WTC11 (cell line): ENCODE measurements at regions not wholly inside any gene's neighbourhood (a gene's known extent, or its start where the extent isn't known, plus 50 kb on each side); places are given as distances from the start of the nearest gene placed in this dataset.

Experiments used
- ATAC-seq: fragments of 200-7000 bp; cut with Tn5 transposase; 2 replicates; pipeline ENCODE4 v1.10.0; 2021; ENCODE audit warnings: mild to moderate bottlenecking, moderate library complexity
- CTCF ChIA-PET: fragments of 300-600 bp; sonication (Branson Sonifier 250); formaldehyde crosslinking; loops from one replicate; lab custom pipeline; 2021; ENCODE audit warnings: antibody characterized with exemption; lab: Charles Lee
- POLR2A ChIA-PET: fragments of 350-600 bp; sonication (Branson Sonifier 250); formaldehyde crosslinking; loops from one replicate; lab custom pipeline; 2021; ENCODE audit warnings: antibody characterized with exemption; lab: Charles Lee
- DNase-seq: peaks from one replicate; pipeline ENCODE4 v3.0.0; 2021; ENCODE audit warnings: low spot score
- H3K27ac Mint-ChIP-seq: 2 replicates; pipeline ENCODE4 v1.8.0; 2021; ENCODE audit warnings: mixed read lengths
- H3K27me3 Mint-ChIP-seq: 2 replicates; pipeline ENCODE4 v1.8.0; 2021; ENCODE audit warnings: low read depth, mild to moderate bottlenecking, moderate library complexity, mixed read lengths
- H3K36me3 Mint-ChIP-seq: 2 replicates; pipeline ENCODE4 v1.8.0; 2021; ENCODE audit warnings: mixed read lengths
- H3K4me1 Mint-ChIP-seq: 2 replicates; pipeline ENCODE4 v1.8.0; 2022; ENCODE audit warnings: mixed read lengths
- H3K4me3 Mint-ChIP-seq: 2 replicates; pipeline ENCODE4 v1.8.0; 2021; ENCODE audit warnings: mild to moderate bottlenecking, moderate library complexity, mixed read lengths
- H3K9me3 Mint-ChIP-seq: 2 replicates; pipeline ENCODE4 v1.8.0; 2021; ENCODE audit warnings: mixed read lengths
- CTCF ChIP-seq: fragments of 200-600 bp; IDR thresholded peaks from 2 replicates; pipeline ENCODE4 v1.8.0; 2022; ENCODE audit warnings: antibody characterized with exemption
- E2F1 ChIP-seq: sonication (generic); formaldehyde crosslinking; IDR thresholded peaks from 2 replicates; pipeline ENCODE4 v1.8.0; 2022; ENCODE audit warnings: mild to moderate bottlenecking, missing genetic modification reagents
- E2F4 ChIP-seq: sonication (generic); formaldehyde crosslinking; IDR thresholded peaks from 2 replicates; pipeline ENCODE4 v1.8.1; 2022; ENCODE audit warnings: low read depth, mild to moderate bottlenecking, moderate library complexity, missing genetic modification reagents, borderline replicate concordance
- EMX1 ChIP-seq: fragments of 250-450 bp; sonication (Bioruptor Pico); IDR thresholded peaks from 2 replicates; pipeline ENCODE4 v1.8.0; 2021; ENCODE audit warnings: mild to moderate bottlenecking
- ERG ChIP-seq: fragments of 250-450 bp; sonication (Bioruptor Pico); IDR thresholded peaks from 2 replicates; pipeline ENCODE4 v1.8.0; 2021; ENCODE audit warnings: mild to moderate bottlenecking
- FOXK1 ChIP-seq: sonication (generic); formaldehyde crosslinking; IDR thresholded peaks from 2 replicates; pipeline ENCODE4 v1.8.0; 2022; ENCODE audit warnings: mild to moderate bottlenecking, moderate library complexity, missing genetic modification reagents
- HMGA2 ChIP-seq: fragments of 250-450 bp; sonication (Bioruptor Pico); IDR thresholded peaks from 2 replicates; pipeline ENCODE4 v1.4.0; 2021; ENCODE audit warnings: mild to moderate bottlenecking, moderate library complexity
- IRF2 ChIP-seq: sonication (generic); formaldehyde crosslinking; IDR thresholded peaks from 2 replicates; pipeline ENCODE4 v1.8.0; 2022; ENCODE audit warnings: low read depth, missing genetic modification reagents, borderline replicate concordance
- MAX ChIP-seq: sonication (generic); formaldehyde crosslinking; IDR thresholded peaks from 2 replicates; pipeline ENCODE4 v1.8.0; 2022; ENCODE audit warnings: mild to moderate bottlenecking, missing genetic modification reagents
- NFE2L1 ChIP-seq: sonication (generic); formaldehyde crosslinking; IDR thresholded peaks from 2 replicates; pipeline ENCODE4 v1.8.1; 2023; ENCODE audit warnings: missing genetic modification reagents
- NR3C1 ChIP-seq: sonication (generic); formaldehyde crosslinking; conservative IDR thresholded peaks from 2 replicates; pipeline ENCODE4 v1.8.1; 2023; ENCODE audit warnings: low read depth, mild to moderate bottlenecking, missing genetic modification reagents
- SMAD3 ChIP-seq: sonication (generic); formaldehyde crosslinking; IDR thresholded peaks from 2 replicates; pipeline ENCODE4 v1.8.0; 2022; ENCODE audit warnings: missing genetic modification reagents, mild to moderate bottlenecking, borderline replicate concordance
- SP1 ChIP-seq: sonication (generic); formaldehyde crosslinking; conservative IDR thresholded peaks from 2 replicates; pipeline ENCODE4 v1.8.1; 2022; ENCODE audit warnings: missing genetic modification reagents
- TCF7 ChIP-seq: sonication (generic); formaldehyde crosslinking; IDR thresholded peaks from 2 replicates; pipeline ENCODE4 v1.8.0; 2022; ENCODE audit warnings: mild to moderate bottlenecking, low read depth, missing genetic modification reagents, moderate library complexity
- USF1 ChIP-seq: sonication (generic); formaldehyde crosslinking; IDR thresholded peaks from 2 replicates; pipeline ENCODE4 v1.8.0; 2022; ENCODE audit warnings: mild to moderate bottlenecking, missing genetic modification reagents
- ZNF219 ChIP-seq: sonication (generic); formaldehyde crosslinking; IDR thresholded peaks from 2 replicates; pipeline ENCODE4 v1.8.0; 2023; ENCODE audit warnings: missing genetic modification reagents, mild to moderate bottlenecking, borderline replicate concordance
- ZNF416 ChIP-seq: fragments of 250-450 bp; sonication (Bioruptor Pico); IDR thresholded peaks from 2 replicates; pipeline ENCODE4 v1.9.0; 2021; ENCODE audit warnings: mild to moderate bottlenecking, inconsistent platforms
- ZNF532 ChIP-seq: fragments of 250-450 bp; sonication (Bioruptor Pico); IDR thresholded peaks from 2 replicates; pipeline ENCODE4 v1.9.0; 2021; ENCODE audit warnings: mild to moderate bottlenecking, borderline replicate concordance
- ZSCAN18 ChIP-seq: fragments of 250-450 bp; sonication (Bioruptor Pico); IDR thresholded peaks from 2 replicates; pipeline ENCODE4 v2.1.2; 2022; ENCODE audit warnings: mild to moderate bottlenecking, moderate library complexity

- Mint-ChIP-seq H3K4me1 (peaks cover 5% of the 10 kb centered on the region), H3K27ac (no peak overlapping the region), H3K27me3 (no peaks in the 10 kb centered on the region), H3K36me3 (peaks cover 12% of the 10 kb centered on the region), H3K4me3 (no peak overlapping the region), H3K9me3 (peaks cover 46% of the 10 kb centered on the region)
- ATAC-seq = no peak
- no peak for DNase-seq
- POLR2A ChIA-PET = no interaction called here
- TF ChIP-seq ZNF416 (CRISPR knock-in tag) = no peak
- CTCF ChIA-PET = no interaction called here
These were observed 64.6 kb upstream of the CD55 start for GRCh38 chr1:207256869-207257268.

- Mint-ChIP-seq H3K27me3 (no peaks in the 10 kb centered on the region), H3K27ac (no peak overlapping the region), H3K4me3 (no peak overlapping the region), H3K36me3 (peaks cover 8% of the 10 kb centered on the region), H3K9me3 (peaks cover 29% of the 10 kb centered on the region)
- POLR2A ChIA-PET = interaction anchor here (1.1 kb wide), 1 partner anchor 62 kb away, joined by 8 read pairs; the partner anchor contains the start of gene CD55
- peak; percentile 92 for ATAC-seq
- TF ChIP-seq MAX (0 out of 2 replicates have a peak, but pooled peaks have one; percentile 39), ZNF219 (CRISPR knock-in tag) (no peak)
- TF ChIP-seq, all 79 proteins: peak for 1
- H3K4me1 Mint-ChIP-seq = peaks cover 5% of the 10 kb centered on the region
- no peak for DNase-seq
- CTCF ChIA-PET = interaction anchor here (0.7 to 1.5 kb wide), 10 partner anchors 15 to 147 kb away, joined by 3 to 25 read pairs (median 5); partner anchors contain the start of gene CD55
These were observed 62.1 kb upstream of the CD55 start for GRCh38 chr1:207259391-207259790.

- H3K27me3 Mint-ChIP-seq = no peaks in the 10 kb centered on the region
- DNase-seq = no peak
These were observed 59.5 kb upstream of the CD55 start for GRCh38 chr1:207261971-207262370.

More at GRCh38 chr1:207261971-207262370, 59.5 kb upstream of the CD55 start:
- H3K9me3 Mint-ChIP-seq = peaks cover 6% of the 10 kb centered on the region
- H3K27ac Mint-ChIP-seq = no peak overlapping the region
- ChIA-PET POLR2A (no interaction called here), CTCF (no interaction called here)
- TF ChIP-seq ERG (CRISPR knock-in tag) (no peak), E2F1 (no peak), MAX (no peak), ZNF532 (CRISPR knock-in tag) (no peak), CTCF (no peak), NR3C1 (CRISPR knock-in tag) (no peak), SP1 (CRISPR knock-in tag) (no peak), IRF2 (CRISPR knock-in tag) (no peak), TCF7 (CRISPR knock-in tag) (no peak), NFE2L1 (CRISPR knock-in tag) (no peak), ZSCAN18 (CRISPR knock-in tag) (no peak), EMX1 (CRISPR knock-in tag) (no peak), SMAD3 (CRISPR knock-in tag) (no peak), HMGA2 (CRISPR knock-in tag) (no peak), USF1 (CRISPR knock-in tag) (no peak), E2F4 (CRISPR knock-in tag) (no peak), FOXK1 (CRISPR knock-in tag) (no peak)
- no peaks in the 10 kb centered on the region for H3K36me3 Mint-ChIP-seq
- no peak overlapping the region for H3K4me3 Mint-ChIP-seq
- peaks cover 3% of the 10 kb centered on the region for H3K4me1 Mint-ChIP-seq
- ATAC-seq = no peak
